ENCODE measurements at regions not wholly inside any gene's neighbourhood (a gene's known extent, or its start where the extent isn't known, plus 50 kb on each side); places are given as distances from the start of the nearest gene placed in this dataset.
"Not testable (repeated sequence)": the region's sequence is repeated elsewhere in the genome, so short reads cannot be mapped to it uniquely, and the experiment has no call there.

- not testable (repeated sequence) for TF ChIP-seq CTCF (tag by site-specific recombination; IDR thresholded peaks at IDR 0.05); ZNF544 (tag by site-specific recombination; IDR thresholded peaks at IDR 0.05); ZBTB1 (tag by site-specific recombination; IDR thresholded peaks at IDR 0.05); GLIS2 (tag by site-specific recombination; IDR thresholded peaks at IDR 0.05); PRDM6 (tag by site-specific recombination; IDR thresholded peaks at IDR 0.05); BCL11A (tag by site-specific recombination; IDR thresholded peaks at IDR 0.05; ENCODE audit: low read depth); ZNF560 (tag by site-specific recombination; IDR thresholded peaks at IDR 0.05; ENCODE audit: borderline replicate concordance); YY1 (tag by site-specific recombination; IDR thresholded peaks at IDR 0.05); ZNF843 (tag by site-specific recombination; IDR thresholded peaks at IDR 0.05); TSHZ1 (tag by site-specific recombination; IDR thresholded peaks at IDR 0.05; ENCODE audit: borderline replicate concordance); ZNF138 (tag by site-specific recombination; IDR thresholded peaks at IDR 0.05; ENCODE audit: borderline replicate concordance); ZNF140 (tag by site-specific recombination; IDR thresholded peaks at IDR 0.05); ZNF580 (tag by site-specific recombination; IDR thresholded peaks at IDR 0.05); ZSCAN30 (tag by site-specific recombination; IDR thresholded peaks at IDR 0.05)
These were observed 108.8 kb downstream of the CDC14C start for GRCh38 chr7:49033140-49033539.

All from HEK293 (cell line).